Panc1 (cell line): ENCODE measurements at regions not wholly inside any gene's neighbourhood (a gene's known extent, or its start where the extent isn't known, plus 50 kb on each side); places are given as distances from the start of the nearest gene placed in this dataset.

Source experiments
- ATAC-seq: fragments of 200-7000 bp; cut with Tn5 transposase; 2 replicates; pipeline ENCODE4 v1.9.1; 2020; ENCODE audit warnings: mild to moderate bottlenecking, moderate library complexity
- BruUV-seq: library from RNA; stranded (reverse); fragments of 400-500 nt; replicated peaks from 2 replicates; lab custom pipeline; 2021; lab: Mats Ljungman, UMichigan
- CTCF ChIA-PET: fragments of 300-600 bp; sonication (Branson Sonifier 250); formaldehyde crosslinking; loops from one replicate; lab custom pipeline; 2022; ENCODE audit warnings: antibody characterized with exemption; lab: Charles Lee
- POLR2A ChIA-PET: fragments of 300-600 bp; sonication (Branson Sonifier 250); formaldehyde crosslinking; loops from one replicate; lab custom pipeline; 2022; ENCODE audit warnings: antibody characterized with exemption; lab: Charles Lee
- DNase-seq: peaks from one replicate; pipeline ENCODE4 v3.0.0-alpha.2; 2010; ENCODE audit warnings: low read depth, low spot score
- H3K27ac ChIP-seq: 2 replicates; pipeline ENCODE4 v1.5.1; 2011; ENCODE audit warnings: mild to moderate bottlenecking, low read length, inconsistent platforms
- H3K27me3 ChIP-seq: fragments of 200-500 bp; sonication (Bioruptor generic); 2 replicates; pipeline ENCODE4 v1.6.0; 2014; ENCODE audit warnings: low read length, inconsistent platforms; ENCODE audit not compliant: control insufficient read depth, insufficient read depth
- H3K36me3 ChIP-seq: fragments of 200-500 bp; sonication (Bioruptor generic); 2 replicates; pipeline ENCODE4 v1.5.1; 2014; ENCODE audit warnings: inconsistent platforms, mild to moderate bottlenecking, low read length, moderate library complexity; ENCODE audit not compliant: control insufficient read depth, insufficient read depth
- H3K4me1 ChIP-seq: 2 replicates; pipeline ENCODE4 v1.5.1; 2011; ENCODE audit warnings: inconsistent platforms, mild to moderate bottlenecking, low read length, moderate library complexity; ENCODE audit not compliant: control insufficient read depth, insufficient read depth
- H3K4me3 ChIP-seq, 2 experiments: 2 replicates each; pipeline ENCODE4 v1.5.1; 2011 to 2012; ENCODE audit warnings: low read depth in 2 of 2, low read length in 2 of 2, mild to moderate bottlenecking in 2 of 2, inconsistent platforms in 1 of 2, moderate library complexity in 1 of 2
- H3K9me3 ChIP-seq: fragments of 200-500 bp; sonication (Bioruptor generic); 2 replicates; pipeline ENCODE4 v1.5.1; 2014; ENCODE audit warnings: low read depth, mild to moderate bottlenecking, inconsistent platforms, low read length, moderate library complexity; ENCODE audit not compliant: control insufficient read depth, insufficient read depth
- CTCF ChIP-seq: fragments of 450-650 bp; IDR thresholded peaks from 2 replicates; pipeline ENCODE4 v1.5.1; 2017; ENCODE audit warnings: mild to moderate bottlenecking
- POLR2AphosphoS5 ChIP-seq: IDR thresholded peaks from 2 replicates; pipeline ENCODE4 v1.6.1; 2012; ENCODE audit warnings: mild to moderate bottlenecking, low read depth, low read length, moderate library complexity
- REST ChIP-seq, 2 experiments: IDR thresholded peaks; 2 replicates each; pipeline ENCODE4 v1.6.1; 2011 to 2012; ENCODE audit warnings: low read depth in 2 of 2, control low read depth in 1 of 2, low read length in 1 of 2, mild to moderate bottlenecking in 1 of 2, moderate library complexity in 1 of 2; ENCODE audit not compliant: insufficient read depth in 1 of 2
- SIN3A ChIP-seq: IDR thresholded peaks from 2 replicates; pipeline ENCODE4 v1.6.1; 2012; ENCODE audit warnings: low read depth, mild to moderate bottlenecking, low read length, moderate library complexity, borderline replicate concordance; ENCODE audit not compliant: insufficient read depth
- TCF7L2 ChIP-seq: IDR thresholded peaks from 2 replicates; pipeline ENCODE4 v1.6.1; 2011; ENCODE audit warnings: mild to moderate bottlenecking, low read depth, low read length, inconsistent platforms
- in situ Hi-C: cut with HindIII; loops from 2 replicates; pipeline ENCODE4 v1.10.0; 2016; ENCODE audit warnings: low sequenced_read_pairs, low pct_unique_long_range_greater_than_20kb
- intact Hi-C: fragments of 100-400 bp; cut with micrococcal nuclease; formaldehyde crosslinking; loops from one replicate; pipeline ENCODE4 v1.10.0; 2022; ENCODE audit not compliant: unreplicated experiment

- TF ChIP-seq SIN3A (no peak), TCF7L2 (no peak), POLR2AphosphoS5 (no peak), CTCF (no peak)
- CTCF ChIA-PET = no interaction called here
- H3K9me3 ChIP-seq = no peaks in the 10 kb centered on the region
- in situ Hi-C loops (no loop called here), intact Hi-C loops (no loop called here)
- BruUV-seq = no TSS peak
- no peaks in the 10 kb centered on the region for H3K4me1 ChIP-seq
- ATAC-seq (no peak), DNase-seq (no peak)
- no peak overlapping the region for H3K4me3 ChIP-seq
- POLR2A ChIA-PET = no interaction called here
- H3K27ac ChIP-seq = no peak overlapping the region
- peaks cover 8% of the 10 kb centered on the region; the same call in 1 of the 2 replicates for H3K27me3 ChIP-seq
- no peaks in the 10 kb centered on the region for H3K36me3 ChIP-seq
Measured at GRCh38 chr4:38330321-38330720, 333.7 kb upstream of the KLF3 start.

GRCh38 chr4:38330936-38331335 is 333.1 kb upstream of the KLF3 start:
- TF ChIP-seq SIN3A = no peak
- no peak for TF ChIP-seq REST (IDR thresholded peaks at IDR 0.05; ENCODE audit: insufficient read depth in 1 of 2, low read depth in 2 of 2, low read length in 1 of 2)
- no peak for TF ChIP-seq CTCF
- TF ChIP-seq POLR2AphosphoS5 = no peak
- TF ChIP-seq TCF7L2 = no peak
- DNase-seq (no peak), ATAC-seq (no peak)
- in situ Hi-C loops (no loop called here), intact Hi-C loops (no loop called here)
- peaks cover 8% of the 10 kb centered on the region; the same call in 1 of the 2 replicates for H3K27me3 ChIP-seq
- no peaks in the 10 kb centered on the region for H3K36me3 ChIP-seq
- H3K4me3 ChIP-seq = no peak overlapping the region
- no peak overlapping the region for H3K27ac ChIP-seq
- H3K9me3 ChIP-seq = no peaks in the 10 kb centered on the region
- CTCF ChIA-PET = no interaction called here
- BruUV-seq = no TSS peak
- POLR2A ChIA-PET = no interaction called here
- no peaks in the 10 kb centered on the region for H3K4me1 ChIP-seq
